Naive thymus-derived CD8-positive, alpha-beta T cell (primary cell): ENCODE measurements at regions not wholly inside any gene's neighbourhood (a gene's known extent, or its start where the extent isn't known, plus 50 kb on each side); places are given as distances from the start of the nearest gene placed in this dataset.

Source experiments
- ATAC-seq, 2 donors: fragments of 150-1000 bp; cut with Tn5 transposase in 1 of 2; sonication (Bioruptor Pico), chemical (Tn5 transposase) in 1 of 2; 1 replicate in 1 of 2; 2 replicates in 1 of 2; pipeline ENCODE4 v1.10.0; 2021; ENCODE audit warnings: mild to moderate bottlenecking in 2 of 2, moderate library complexity in 2 of 2
- POLR2A ChIA-PET: fragments of 350-600 bp; sonication (Branson Sonifier 250); formaldehyde crosslinking; loops from one replicate; lab custom pipeline; 2021; ENCODE audit warnings: antibody characterized with exemption; lab: Charles Lee
- DNase-seq, 10 donors: peaks; one replicate each; pipeline versions ENCODE4 v3.0.0 to v3.0.0-alpha.2; 2020 to 2022
- H3K27ac Mint-ChIP-seq, 10 donors: one replicate each; pipeline ENCODE4 v1.8.0; 2020 to 2022; ENCODE audit warnings: mild to moderate bottlenecking in 10 of 10, mixed read lengths in 10 of 10, moderate library complexity in 4 of 10, inconsistent platforms in 1 of 10
- H3K27me3 Mint-ChIP-seq, 5 donors: one replicate each; pipeline ENCODE4 v1.8.0; 2021 to 2022; ENCODE audit warnings: mixed read lengths in 5 of 5
- H3K36me3 Mint-ChIP-seq, 3 donors: one replicate each; pipeline ENCODE4 v1.8.0; 2020 to 2022; ENCODE audit warnings: mixed read lengths in 3 of 3, mild to moderate bottlenecking in 2 of 3, inconsistent platforms in 1 of 3
- H3K4me1 Mint-ChIP-seq, 4 donors: one replicate each; pipeline ENCODE4 v1.8.0; 2021 to 2022; ENCODE audit warnings: mixed read lengths in 4 of 4
- H3K4me3 Mint-ChIP-seq, 10 donors: one replicate each; pipeline ENCODE4 v1.8.0; 2020 to 2022; ENCODE audit warnings: mild to moderate bottlenecking in 10 of 10, mixed read lengths in 10 of 10, moderate library complexity in 6 of 10, inconsistent platforms in 1 of 10
- H3K9me3 Mint-ChIP-seq, 9 donors: one replicate each; pipeline ENCODE4 v1.8.0; 2020 to 2022; ENCODE audit warnings: mixed read lengths in 9 of 9, mild to moderate bottlenecking in 3 of 9, inconsistent platforms in 1 of 9, moderate library complexity in 1 of 9

DNA sequence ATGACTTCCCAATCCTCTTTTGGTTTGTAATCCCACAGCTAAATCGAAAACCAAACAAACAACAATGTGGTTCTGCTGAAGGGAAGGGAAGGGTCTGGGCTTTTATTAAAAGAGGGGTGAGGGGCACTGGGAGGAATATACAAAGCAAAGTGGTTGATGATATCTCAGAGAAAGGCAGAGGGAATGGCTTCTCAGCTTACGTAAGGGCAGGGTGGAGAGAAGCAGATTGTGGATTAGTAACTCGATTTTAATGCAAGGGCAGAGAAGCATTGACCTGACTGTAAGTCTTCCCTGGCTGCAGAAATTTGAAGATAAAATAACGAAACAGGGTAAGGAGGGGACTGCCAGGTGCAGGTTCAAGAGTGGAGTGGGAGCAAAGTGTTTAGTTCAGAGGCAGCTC lies 438.2 kb upstream of the LRRC7 start:
- no peaks in the 10 kb centered on the region for H3K4me1 Mint-ChIP-seq
- no peaks in the 10 kb centered on the region for H3K27me3 Mint-ChIP-seq
- no peak for DNase-seq
- H3K9me3 Mint-ChIP-seq, result peaks cover 0 to 14% (median 3%) of the 10 kb centered on the region in 9 donors
- no peak for ATAC-seq
- no peak overlapping the region for H3K4me3 Mint-ChIP-seq
- no peaks in the 10 kb centered on the region for H3K36me3 Mint-ChIP-seq
- POLR2A ChIA-PET, result no interaction called here
- H3K27ac Mint-ChIP-seq, result no peak overlapping the region

DNA sequence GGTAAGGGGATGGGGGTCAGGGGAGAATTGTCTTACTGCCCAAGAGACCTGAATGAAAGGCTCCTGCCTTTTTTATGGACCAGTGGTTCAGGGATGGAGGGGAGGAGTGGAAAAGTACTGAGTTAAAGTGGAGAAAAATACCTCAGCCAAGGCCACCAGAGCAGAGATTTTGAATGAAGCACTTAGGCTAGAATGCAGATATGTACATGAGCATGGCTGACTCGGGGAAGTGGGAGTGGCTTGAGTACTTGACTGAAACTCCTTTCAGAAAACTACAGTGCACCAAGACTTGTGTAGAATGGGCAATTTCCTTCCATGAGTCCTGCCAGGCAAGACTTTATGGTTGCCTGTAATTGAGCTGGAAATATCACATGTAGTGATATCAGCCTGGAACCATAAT lies 429.6 kb upstream of the LRRC7 start:
- Mint-ChIP-seq H3K9me3 (peaks cover 2 to 40% (median 16%) of the 10 kb centered on the region in 9 donors), H3K4me3 (no peak overlapping the region), H3K27me3 (no peaks in the 10 kb centered on the region), H3K4me1 (no peaks in the 10 kb centered on the region), H3K36me3 (peaks cover 0 to 15% (median 0%) of the 10 kb centered on the region in 3 donors), H3K27ac (no peak overlapping the region)
- DNase-seq (no peak), ATAC-seq (no peak)
- POLR2A ChIA-PET, result no interaction called here

DNA sequence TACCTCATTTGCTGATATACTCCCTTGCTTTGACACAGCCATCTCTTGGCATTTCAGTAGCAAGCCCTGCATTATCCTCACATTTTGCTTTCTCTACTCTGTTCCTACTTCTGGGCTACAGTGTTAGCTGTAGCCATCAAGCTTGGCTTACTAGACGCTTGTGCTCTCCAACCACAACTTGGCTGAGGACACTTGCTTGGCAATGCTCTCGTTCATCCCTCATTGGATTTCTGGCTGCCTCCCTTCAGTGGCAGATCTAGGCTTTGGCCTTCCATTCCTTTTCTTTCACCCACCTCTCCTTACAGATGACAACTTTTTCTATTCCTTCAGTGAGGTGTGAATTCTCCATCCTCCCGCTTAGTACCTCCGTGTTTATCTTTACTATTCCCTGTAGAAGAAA lies 428.7 kb upstream of the LRRC7 start:
- POLR2A ChIA-PET, result no interaction called here
- H3K4me3 Mint-ChIP-seq, result no peak overlapping the region
- no peaks in the 10 kb centered on the region for H3K27me3 Mint-ChIP-seq
- H3K36me3 Mint-ChIP-seq, result peaks cover 0 to 15% (median 0%) of the 10 kb centered on the region in 3 donors
- H3K9me3 Mint-ChIP-seq, result peaks cover 2 to 37% (median 16%) of the 10 kb centered on the region in 9 donors
- H3K27ac Mint-ChIP-seq, result no peak overlapping the region
- H3K4me1 Mint-ChIP-seq, result no peaks in the 10 kb centered on the region
- DNase-seq (no peak), ATAC-seq (no peak)

DNA sequence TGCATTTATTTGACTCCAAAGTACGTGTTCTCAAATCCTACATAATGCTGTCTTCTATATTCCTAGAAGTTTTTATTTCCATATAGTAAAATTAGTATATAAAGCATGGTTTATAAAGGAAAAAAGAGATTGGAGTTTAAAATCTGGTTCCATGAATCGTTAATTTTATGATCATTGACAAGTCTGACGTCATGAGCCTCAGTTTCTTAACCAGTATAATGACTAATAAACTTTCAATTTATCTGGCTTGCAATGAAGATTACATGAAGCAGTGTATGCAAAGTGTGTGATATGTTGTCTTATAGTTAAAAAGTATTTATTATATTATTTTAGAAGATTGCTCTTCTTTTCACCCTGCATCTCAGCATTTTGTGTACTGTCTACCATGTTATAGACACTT lies 421.4 kb upstream of the LRRC7 start:
- no peak overlapping the region for H3K27ac Mint-ChIP-seq
- no peaks in the 10 kb centered on the region for H3K4me1 Mint-ChIP-seq
- POLR2A ChIA-PET, result no interaction called here
- H3K27me3 Mint-ChIP-seq, result no peaks in the 10 kb centered on the region
- no peaks in the 10 kb centered on the region for H3K36me3 Mint-ChIP-seq
- peaks cover 0 to 6% (median 2%) of the 10 kb centered on the region in 9 donors for H3K9me3 Mint-ChIP-seq
- DNase-seq, result no peak
- ATAC-seq, result no peak
- no peak overlapping the region for H3K4me3 Mint-ChIP-seq

DNA sequence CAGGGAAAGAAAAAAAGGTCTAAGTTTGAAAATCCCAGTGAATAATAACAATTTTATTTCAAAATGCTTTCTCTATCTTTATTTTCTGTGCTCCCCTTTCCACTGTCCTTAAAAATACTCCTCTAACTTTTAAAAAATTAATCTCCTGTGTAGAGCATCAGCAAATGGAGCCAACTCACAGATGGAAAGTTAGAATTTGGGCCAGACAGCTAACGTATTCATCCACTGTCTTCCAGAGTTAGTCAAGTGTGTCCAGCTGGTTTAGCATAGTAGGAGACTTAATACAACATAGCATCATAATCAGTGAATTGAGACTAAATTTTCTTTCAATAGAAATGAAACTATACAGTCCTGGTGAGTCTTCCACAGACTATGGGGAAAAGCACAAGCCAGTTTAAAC lies 419.0 kb upstream of the LRRC7 start:
- no peak for ATAC-seq
- POLR2A ChIA-PET, result no interaction called here
- no peaks in the 10 kb centered on the region for H3K4me1 Mint-ChIP-seq
- peaks cover 0 to 18% (median 4%) of the 10 kb centered on the region in 9 donors for H3K9me3 Mint-ChIP-seq
- H3K27me3 Mint-ChIP-seq, result no peaks in the 10 kb centered on the region
- no peak overlapping the region for H3K27ac Mint-ChIP-seq
- no peak for DNase-seq
- no peaks in the 10 kb centered on the region for H3K36me3 Mint-ChIP-seq
- no peak overlapping the region for H3K4me3 Mint-ChIP-seq

DNA sequence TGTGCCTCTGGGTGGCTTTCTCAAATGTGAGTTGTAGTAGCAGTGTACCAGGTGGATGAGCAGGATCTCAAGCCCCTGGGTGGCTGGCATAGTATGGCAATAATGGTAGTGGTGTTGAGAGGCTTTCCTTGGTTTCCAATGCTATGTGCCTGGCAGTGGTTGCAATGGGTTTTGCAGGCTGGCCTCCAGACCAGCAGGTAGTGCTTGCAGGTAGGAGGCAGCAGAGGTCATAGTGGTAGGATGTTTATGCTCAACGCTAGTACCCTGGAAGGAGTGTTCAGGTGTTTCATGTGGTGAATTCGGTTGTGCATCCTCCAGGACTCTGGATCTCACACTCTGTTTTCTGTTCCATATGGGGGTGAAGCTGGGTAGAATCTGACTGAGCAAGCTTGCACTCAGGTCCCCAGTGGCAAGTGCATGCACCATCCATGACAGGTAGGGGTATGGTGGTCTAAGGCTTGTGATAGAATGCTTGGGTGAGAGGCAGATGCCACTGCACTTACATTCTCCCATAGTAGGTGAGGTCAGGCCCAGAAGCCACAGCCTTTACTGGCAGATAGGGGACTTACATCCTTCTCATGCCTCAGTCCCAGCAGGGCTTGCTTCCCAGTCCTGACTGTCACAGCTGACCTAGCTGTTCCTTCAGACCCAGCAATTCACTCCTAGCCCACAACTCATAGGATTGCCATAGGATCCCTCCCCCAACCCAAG lies 410.5 kb upstream of the LRRC7 start:
- POLR2A ChIA-PET, result no interaction called here
- H3K27ac Mint-ChIP-seq, result no peak overlapping the region
- ATAC-seq (no peak), DNase-seq (no peak)
- no peaks in the 10 kb centered on the region for H3K27me3 Mint-ChIP-seq
- no peaks in the 10 kb centered on the region for H3K36me3 Mint-ChIP-seq
- H3K4me1 Mint-ChIP-seq, result no peaks in the 10 kb centered on the region
- no peak overlapping the region for H3K4me3 Mint-ChIP-seq
- peaks cover 0 to 34% (median 10%) of the 10 kb centered on the region in 9 donors for H3K9me3 Mint-ChIP-seq

DNA sequence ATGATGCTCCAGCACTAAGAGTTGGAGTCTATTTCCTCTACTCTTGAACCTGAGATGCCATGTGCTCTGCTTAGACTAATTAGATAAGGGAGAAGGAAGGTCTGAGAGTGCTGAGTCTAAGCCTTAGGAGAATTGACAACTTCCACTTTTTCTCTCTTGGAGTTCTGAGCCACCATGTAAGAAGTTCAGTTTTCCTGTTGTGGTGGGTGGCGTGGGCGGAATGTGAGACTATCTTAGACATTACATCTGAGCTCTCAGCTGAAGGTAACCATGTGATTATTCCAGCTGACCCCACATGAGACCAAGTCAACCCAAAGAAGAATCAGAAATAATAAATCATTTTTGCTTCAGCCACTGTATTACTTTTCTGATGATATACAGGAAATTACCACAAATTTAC lies 404.5 kb upstream of the LRRC7 start:
- no peak overlapping the region for H3K27ac Mint-ChIP-seq
- no peaks in the 10 kb centered on the region for H3K27me3 Mint-ChIP-seq
- H3K4me3 Mint-ChIP-seq, result no peak overlapping the region
- DNase-seq, result no peak
- H3K36me3 Mint-ChIP-seq, result no peaks in the 10 kb centered on the region
- no peaks in the 10 kb centered on the region for H3K4me1 Mint-ChIP-seq
- POLR2A ChIA-PET, result no interaction called here
- no peak for ATAC-seq
- H3K9me3 Mint-ChIP-seq, result peaks cover 0 to 14% (median 3%) of the 10 kb centered on the region in 9 donors

DNA sequence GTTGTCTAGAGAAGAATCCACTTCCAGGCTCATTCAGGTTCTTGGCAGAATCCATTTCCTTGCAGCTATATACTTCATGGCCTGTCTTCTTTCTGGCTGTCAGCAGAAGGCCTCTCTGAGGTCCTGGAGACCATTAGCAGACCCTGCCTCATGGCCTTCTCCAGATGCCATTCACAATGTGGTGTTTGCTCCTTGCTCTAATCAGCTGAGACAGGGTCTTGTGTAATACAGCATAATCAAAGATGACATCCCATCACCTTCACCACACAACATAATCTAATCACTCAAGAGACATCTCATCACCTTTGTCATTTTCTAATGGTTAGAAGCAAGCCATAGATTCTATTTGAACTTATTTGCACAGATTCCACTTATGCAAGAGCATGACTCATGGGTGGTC lies 403.9 kb upstream of the LRRC7 start:
- Mint-ChIP-seq H3K27me3 (no peaks in the 10 kb centered on the region), H3K27ac (no peak overlapping the region), H3K4me3 (no peak overlapping the region), H3K36me3 (no peaks in the 10 kb centered on the region), H3K9me3 (peaks cover 0 to 16% (median 4%) of the 10 kb centered on the region in 9 donors), H3K4me1 (no peaks in the 10 kb centered on the region)
- POLR2A ChIA-PET, result no interaction called here
- ATAC-seq (no peak), DNase-seq (no peak)

DNA sequence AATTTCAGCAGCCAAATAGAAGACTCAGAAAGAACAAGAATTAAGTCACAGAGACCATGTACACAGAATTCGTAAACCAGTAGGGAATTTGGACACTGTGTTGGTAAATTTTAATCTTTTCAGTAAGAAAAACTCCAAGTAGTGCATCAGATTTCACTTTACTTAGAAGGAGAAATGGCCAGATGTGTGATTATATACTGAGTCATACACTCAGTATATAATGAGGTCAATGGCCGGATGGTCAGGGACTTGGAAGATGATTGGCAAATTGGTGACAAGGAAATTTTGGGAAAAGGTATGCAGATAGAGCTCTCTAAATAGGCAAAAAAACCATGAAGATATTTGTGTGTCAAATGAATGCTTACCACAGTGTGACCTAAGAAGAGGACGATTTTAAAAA lies 399.8 kb upstream of the LRRC7 start:
- no peaks in the 10 kb centered on the region for H3K27me3 Mint-ChIP-seq
- no peak for ATAC-seq
- POLR2A ChIA-PET, result no interaction called here
- H3K4me1 Mint-ChIP-seq, result no peaks in the 10 kb centered on the region
- H3K36me3 Mint-ChIP-seq, result no peaks in the 10 kb centered on the region
- no peak overlapping the region for H3K27ac Mint-ChIP-seq
- no peak for DNase-seq
- H3K9me3 Mint-ChIP-seq, result peaks cover 0 to 26% (median 7%) of the 10 kb centered on the region in 9 donors
- no peak overlapping the region for H3K4me3 Mint-ChIP-seq

DNA sequence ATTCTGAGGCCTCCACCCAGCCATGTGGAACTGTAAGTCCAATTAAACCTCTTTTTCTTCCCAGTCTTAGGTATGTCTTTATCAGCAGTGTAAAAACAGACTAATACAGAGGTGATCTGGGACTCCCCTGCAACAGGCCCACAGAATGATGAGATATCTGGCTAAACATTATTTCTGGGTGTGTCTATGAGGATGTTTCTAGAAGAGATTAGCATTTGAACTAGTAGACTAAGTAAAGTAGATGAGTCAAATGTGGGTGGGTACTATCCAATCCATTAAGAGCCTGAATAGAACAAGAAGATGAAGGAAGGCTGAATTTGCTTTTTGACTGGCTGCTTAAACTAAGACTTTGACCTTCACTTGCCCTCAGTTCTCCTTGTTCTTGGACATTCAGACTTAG lies 396.5 kb upstream of the LRRC7 start:
- ATAC-seq (no peak), DNase-seq (no peak)
- no peaks in the 10 kb centered on the region for H3K27me3 Mint-ChIP-seq
- H3K4me3 Mint-ChIP-seq, result no peak overlapping the region
- H3K9me3 Mint-ChIP-seq, result peaks cover 0 to 21% (median 11%) of the 10 kb centered on the region in 9 donors
- H3K27ac Mint-ChIP-seq, result no peak overlapping the region
- POLR2A ChIA-PET, result interaction anchor here (0.7 kb wide), 1 partner anchor 562 kb away, joined by 3 read pairs; no protein-coding TSS in a partner anchor
- H3K36me3 Mint-ChIP-seq, result no peaks in the 10 kb centered on the region
- no peaks in the 10 kb centered on the region for H3K4me1 Mint-ChIP-seq

DNA sequence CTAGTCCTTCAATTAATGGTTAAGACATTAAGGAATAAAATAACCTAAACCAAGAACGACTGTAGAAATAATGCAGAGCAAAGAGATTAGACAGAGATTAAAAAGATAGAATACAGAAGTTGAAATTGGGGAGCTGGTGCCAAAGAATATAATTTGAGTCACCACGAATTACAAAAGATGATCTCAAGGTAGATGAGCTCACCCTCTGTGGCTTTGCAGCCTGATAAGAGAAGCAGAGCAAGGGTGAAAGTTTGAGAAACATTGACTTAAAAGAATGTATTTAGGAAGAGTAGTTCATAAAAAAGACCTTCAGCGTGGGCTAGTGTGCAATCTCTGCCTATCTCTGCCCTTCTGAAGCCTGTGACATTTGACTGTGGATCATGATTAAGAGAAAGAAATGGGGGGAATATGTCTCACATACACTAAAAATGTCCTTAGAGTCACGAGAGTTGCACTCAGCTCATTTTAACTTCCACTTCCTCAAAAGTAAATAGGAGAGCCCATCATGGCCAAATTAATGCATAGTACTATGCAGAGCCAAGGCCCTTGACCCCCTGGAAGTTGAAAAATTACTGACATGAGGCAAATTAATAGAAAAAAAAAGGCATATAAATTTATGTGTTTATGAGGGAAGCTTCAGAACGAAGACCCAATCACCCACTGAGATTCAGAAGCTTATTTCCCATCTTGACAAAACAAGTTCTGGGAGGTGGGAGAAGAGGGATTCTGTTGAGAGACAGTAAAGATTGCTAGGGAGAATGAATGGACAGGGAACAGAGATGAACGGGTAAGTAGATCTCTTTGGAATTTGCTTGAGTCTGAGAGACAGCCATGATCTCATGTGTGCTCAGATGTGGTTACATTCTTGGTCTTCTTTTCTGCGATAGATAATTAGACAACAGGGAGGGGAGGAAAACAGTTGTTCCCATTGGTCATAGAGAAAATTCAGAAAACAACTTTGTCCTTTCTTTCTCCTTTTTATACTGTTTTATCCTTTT lies 395.4 kb upstream of the LRRC7 start:
- Mint-ChIP-seq H3K9me3 (peaks cover 0 to 19% (median 11%) of the 10 kb centered on the region in 9 donors), H3K4me1 (no peaks in the 10 kb centered on the region), H3K27ac (no peak overlapping the region), H3K27me3 (no peaks in the 10 kb centered on the region), H3K36me3 (no peaks in the 10 kb centered on the region), H3K4me3 (no peak overlapping the region)
- no peak for ATAC-seq
- no peak for DNase-seq
- POLR2A ChIA-PET, result interaction anchor here (0.7 kb wide), 1 partner anchor 561 kb away, joined by 3 read pairs; no protein-coding TSS in a partner anchor

DNA sequence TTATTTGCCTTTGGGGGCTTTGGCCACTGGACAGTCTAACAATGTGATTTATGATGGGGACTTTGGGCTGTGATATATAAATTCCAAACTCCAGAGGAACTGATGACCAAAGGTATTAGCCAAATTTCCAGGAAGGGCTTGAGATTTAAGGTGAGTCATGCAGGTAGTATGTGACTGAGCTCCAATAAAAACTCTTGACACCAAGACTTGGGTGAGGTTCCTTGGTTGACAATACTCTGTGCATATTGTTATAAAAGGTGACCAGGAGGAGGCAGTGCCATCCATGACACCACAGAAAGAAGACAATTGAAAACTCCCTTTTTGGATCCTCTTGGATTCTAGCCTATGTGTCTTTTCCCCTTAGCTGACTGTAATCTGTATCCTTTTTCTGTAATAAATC lies 392.7 kb upstream of the LRRC7 start:
- DNase-seq (no peak), ATAC-seq (no peak)
- Mint-ChIP-seq H3K9me3 (peaks cover 0 to 13% (median 4%) of the 10 kb centered on the region in 9 donors), H3K36me3 (no peaks in the 10 kb centered on the region), H3K4me3 (no peak overlapping the region), H3K4me1 (no peaks in the 10 kb centered on the region), H3K27me3 (no peaks in the 10 kb centered on the region), H3K27ac (no peak overlapping the region)
- POLR2A ChIA-PET, result no interaction called here

DNA sequence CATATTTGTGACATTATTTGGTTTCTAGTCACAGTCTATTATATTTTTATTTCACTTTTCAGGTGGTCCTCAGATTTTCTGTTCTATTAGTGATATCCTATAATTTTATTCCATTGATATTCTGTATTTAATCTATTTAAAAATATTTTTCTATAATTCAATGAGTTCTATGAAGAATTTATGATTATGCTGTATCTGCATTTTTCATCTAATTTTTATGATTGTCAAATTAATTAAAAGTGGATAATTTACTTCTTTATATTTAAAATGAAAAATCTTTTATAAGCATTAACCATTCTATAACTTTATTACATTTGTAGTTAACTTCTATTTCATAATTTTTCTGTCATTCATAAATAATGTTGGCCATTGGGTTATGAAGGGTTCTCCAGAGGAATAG lies 387.4 kb upstream of the LRRC7 start:
- Mint-ChIP-seq H3K4me3 (no peak overlapping the region), H3K4me1 (no peaks in the 10 kb centered on the region), H3K27ac (no peak overlapping the region), H3K27me3 (no peaks in the 10 kb centered on the region), H3K9me3 (peaks cover 0 to 6% (median 0%) of the 10 kb centered on the region in 9 donors), H3K36me3 (no peaks in the 10 kb centered on the region)
- POLR2A ChIA-PET, result no interaction called here
- no peak for DNase-seq
- ATAC-seq, result no peak
